SK-N-SH treated with all-trans-retinoic acid at 6 μM for 48 hours (cell line): ENCODE measurements at regions not wholly inside any gene's neighbourhood (a gene's known extent, or its start where the extent isn't known, plus 50 kb on each side); places are given as distances from the start of the nearest gene placed in this dataset.

ENCODE experiments used
- ATAC-seq: fragments of 200-7000 bp; cut with Tn5 transposase; 3 replicates; pipeline ENCODE4 v1.9.1; 2020; ENCODE audit warnings: mild to moderate bottlenecking, moderate library complexity
- ARNTL ChIP-seq: fragments of 450-650 bp; formaldehyde crosslinking; IDR thresholded peaks from 2 replicates; pipeline ENCODE4 v1.5.0; 2020; ENCODE audit warnings: low read depth, mild to moderate bottlenecking, moderate library complexity, borderline replicate concordance
- BACH2 ChIP-seq: fragments of 250-450 bp; sonication (Bioruptor Pico); IDR thresholded peaks from 2 replicates; pipeline ENCODE4 v1.9.0; 2021; ENCODE audit warnings: mild to moderate bottlenecking, borderline replicate concordance
- CSDC2 ChIP-seq: fragments of 250-450 bp; sonication (Bioruptor Pico); IDR thresholded peaks from 2 replicates; pipeline ENCODE4 v1.5.0; 2020; ENCODE audit warnings: mild to moderate bottlenecking, moderate library complexity
- CSRNP3 ChIP-seq: fragments of 250-450 bp; sonication (Bioruptor Pico); IDR thresholded peaks from 2 replicates; pipeline ENCODE4 v1.5.1; 2021; ENCODE audit warnings: mild to moderate bottlenecking, moderate library complexity
- ESRRG ChIP-seq: fragments of 250-450 bp; sonication (Bioruptor Pico); IDR thresholded peaks from 2 replicates; pipeline ENCODE4 v1.6.1; 2021; ENCODE audit warnings: mild to moderate bottlenecking
- GLIS3 ChIP-seq: fragments of 250-450 bp; sonication (Bioruptor Pico); IDR thresholded peaks from 2 replicates; pipeline ENCODE4 v1.5.0; 2020; ENCODE audit warnings: mild to moderate bottlenecking, moderate library complexity
- ISL1 ChIP-seq: fragments of 250-450 bp; sonication (Bioruptor Pico); IDR thresholded peaks from 2 replicates; pipeline ENCODE4 v2.1.2; 2022; ENCODE audit warnings: mild to moderate bottlenecking, moderate library complexity
- OSR1 ChIP-seq: fragments of 250-450 bp; sonication (Bioruptor Pico); IDR thresholded peaks from 2 replicates; pipeline ENCODE4 v1.8.0; 2022; ENCODE audit warnings: moderate library complexity, mild to moderate bottlenecking, inconsistent platforms
- RARB ChIP-seq: fragments of 250-450 bp; sonication (Bioruptor Pico); IDR thresholded peaks from 2 replicates; pipeline ENCODE4 v1.8.0; 2021; ENCODE audit warnings: mild to moderate bottlenecking, moderate library complexity
- SNAI2 ChIP-seq: fragments of 250-450 bp; sonication (Bioruptor Pico); IDR thresholded peaks from 2 replicates; pipeline ENCODE4 v1.5.0; 2020; ENCODE audit warnings: mild to moderate bottlenecking, moderate library complexity
- TCF4 ChIP-seq: fragments of 250-450 bp; sonication (Bioruptor Pico); IDR thresholded peaks from 2 replicates; pipeline ENCODE4 v1.8.0; 2021; ENCODE audit warnings: mild to moderate bottlenecking, moderate library complexity, borderline replicate concordance
- TOX ChIP-seq: fragments of 250-450 bp; sonication (Bioruptor Pico); IDR thresholded peaks from 2 replicates; pipeline ENCODE4 v1.8.0; 2021; ENCODE audit warnings: mild to moderate bottlenecking, moderate library complexity, borderline replicate concordance
- ZC3H10 ChIP-seq: fragments of 250-450 bp; sonication (Bioruptor Pico); IDR thresholded peaks from 2 replicates; pipeline ENCODE4 v1.5.1; 2021; ENCODE audit warnings: mild to moderate bottlenecking, moderate library complexity
- ZFP3 ChIP-seq: fragments of 250-450 bp; sonication (Bioruptor Pico); IDR thresholded peaks from 2 replicates; pipeline ENCODE4 v1.5.0; 2020; ENCODE audit warnings: mild to moderate bottlenecking, moderate library complexity
- ZFP30 ChIP-seq: fragments of 450-650 bp; formaldehyde crosslinking; IDR thresholded peaks from 2 replicates; pipeline ENCODE4 v1.5.0; 2022; ENCODE audit warnings: mild to moderate bottlenecking, moderate library complexity
- ZNF565 ChIP-seq: fragments of 450-650 bp; formaldehyde crosslinking; conservative IDR thresholded peaks from 2 replicates; pipeline ENCODE4 v1.5.0; 2020; ENCODE audit warnings: low read depth, mild to moderate bottlenecking, moderate library complexity
- ZNF70 ChIP-seq: fragments of 450-650 bp; formaldehyde crosslinking; IDR thresholded peaks from 2 replicates; pipeline ENCODE4 v1.5.0; 2020; ENCODE audit warnings: mild to moderate bottlenecking, moderate library complexity
- ZNF8 ChIP-seq: fragments of 450-650 bp; formaldehyde crosslinking; IDR thresholded peaks from 2 replicates; pipeline ENCODE4 v1.5.0; 2020; ENCODE audit warnings: mild to moderate bottlenecking, moderate library complexity
- TF ChIP-seq, protein P1 (sequence below): fragments of 250-450 bp; sonication (Bioruptor Pico); IDR thresholded peaks from 2 replicates; pipeline ENCODE4 v1.5.1; 2020; ENCODE audit warnings: low read depth, mild to moderate bottlenecking, moderate library complexity
- TF ChIP-seq, protein P2 (sequence below): fragments of 250-450 bp; sonication (Bioruptor Pico); IDR thresholded peaks from 2 replicates; pipeline ENCODE4 v1.5.0; 2020; ENCODE audit warnings: mild to moderate bottlenecking, moderate library complexity
- TF ChIP-seq, protein P3 (sequence below): fragments of 250-450 bp; sonication (Bioruptor Pico); IDR thresholded peaks from 2 replicates; pipeline ENCODE4 v1.8.0; 2020; ENCODE audit warnings: mild to moderate bottlenecking, moderate library complexity, borderline replicate concordance

GRCh38 chr10:20688797-20689544 is 208.1 kb downstream of the NEBL start:
- no peak for TF ChIP-seq TCF4
- TF ChIP-seq ZC3H10 (CRISPR knock-in tag): no peak
- TF ChIP-seq TOX (CRISPR knock-in tag): no peak
- TF ChIP-seq ZFP3 (CRISPR knock-in tag): no peak
- TF ChIP-seq, protein P1, sequence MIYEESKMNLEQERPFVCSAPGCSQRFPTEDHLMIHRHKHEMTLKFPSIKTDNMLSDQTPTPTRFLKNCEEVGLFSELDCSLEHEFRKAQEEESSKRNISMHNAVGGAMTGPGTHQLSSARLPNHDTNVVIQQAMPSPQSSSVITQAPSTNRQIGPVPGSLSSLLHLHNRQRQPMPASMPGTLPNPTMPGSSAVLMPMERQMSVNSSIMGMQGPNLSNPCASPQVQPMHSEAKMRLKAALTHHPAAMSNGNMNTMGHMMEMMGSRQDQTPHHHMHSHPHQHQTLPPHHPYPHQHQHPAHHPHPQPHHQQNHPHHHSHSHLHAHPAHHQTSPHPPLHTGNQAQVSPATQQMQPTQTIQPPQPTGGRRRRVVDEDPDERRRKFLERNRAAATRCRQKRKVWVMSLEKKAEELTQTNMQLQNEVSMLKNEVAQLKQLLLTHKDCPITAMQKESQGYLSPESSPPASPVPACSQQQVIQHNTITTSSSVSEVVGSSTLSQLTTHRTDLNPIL (CRISPR knock-in tag): no peak
- TF ChIP-seq CSRNP3 (CRISPR knock-in tag): no peak
- TF ChIP-seq ESRRG (CRISPR knock-in tag): no peak
- no peak for TF ChIP-seq ZNF565 (CRISPR knock-in tag)
- TF ChIP-seq RARB: no peak
- TF ChIP-seq ARNTL (CRISPR knock-in tag): no peak
- no peak for TF ChIP-seq CSDC2
- TF ChIP-seq ZNF8 (CRISPR knock-in tag): no peak
- no peak for TF ChIP-seq SNAI2 (CRISPR knock-in tag)
- no peak for TF ChIP-seq GLIS3 (CRISPR knock-in tag)
- no peak for TF ChIP-seq ZNF70 (CRISPR knock-in tag)
- TF ChIP-seq BACH2 (CRISPR knock-in tag): no peak
- TF ChIP-seq, protein P2, sequence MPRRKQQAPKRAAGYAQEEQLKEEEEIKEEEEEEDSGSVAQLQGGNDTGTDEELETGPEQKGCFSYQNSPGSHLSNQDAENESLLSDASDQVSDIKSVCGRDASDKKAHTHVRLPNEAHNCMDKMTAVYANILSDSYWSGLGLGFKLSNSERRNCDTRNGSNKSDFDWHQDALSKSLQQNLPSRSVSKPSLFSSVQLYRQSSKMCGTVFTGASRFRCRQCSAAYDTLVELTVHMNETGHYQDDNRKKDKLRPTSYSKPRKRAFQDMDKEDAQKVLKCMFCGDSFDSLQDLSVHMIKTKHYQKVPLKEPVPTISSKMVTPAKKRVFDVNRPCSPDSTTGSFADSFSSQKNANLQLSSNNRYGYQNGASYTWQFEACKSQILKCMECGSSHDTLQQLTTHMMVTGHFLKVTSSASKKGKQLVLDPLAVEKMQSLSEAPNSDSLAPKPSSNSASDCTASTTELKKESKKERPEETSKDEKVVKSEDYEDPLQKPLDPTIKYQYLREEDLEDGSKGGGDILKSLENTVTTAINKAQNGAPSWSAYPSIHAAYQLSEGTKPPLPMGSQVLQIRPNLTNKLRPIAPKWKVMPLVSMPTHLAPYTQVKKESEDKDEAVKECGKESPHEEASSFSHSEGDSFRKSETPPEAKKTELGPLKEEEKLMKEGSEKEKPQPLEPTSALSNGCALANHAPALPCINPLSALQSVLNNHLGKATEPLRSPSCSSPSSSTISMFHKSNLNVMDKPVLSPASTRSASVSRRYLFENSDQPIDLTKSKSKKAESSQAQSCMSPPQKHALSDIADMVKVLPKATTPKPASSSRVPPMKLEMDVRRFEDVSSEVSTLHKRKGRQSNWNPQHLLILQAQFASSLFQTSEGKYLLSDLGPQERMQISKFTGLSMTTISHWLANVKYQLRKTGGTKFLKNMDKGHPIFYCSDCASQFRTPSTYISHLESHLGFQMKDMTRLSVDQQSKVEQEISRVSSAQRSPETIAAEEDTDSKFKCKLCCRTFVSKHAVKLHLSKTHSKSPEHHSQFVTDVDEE: no peak
- TF ChIP-seq, protein P3, sequence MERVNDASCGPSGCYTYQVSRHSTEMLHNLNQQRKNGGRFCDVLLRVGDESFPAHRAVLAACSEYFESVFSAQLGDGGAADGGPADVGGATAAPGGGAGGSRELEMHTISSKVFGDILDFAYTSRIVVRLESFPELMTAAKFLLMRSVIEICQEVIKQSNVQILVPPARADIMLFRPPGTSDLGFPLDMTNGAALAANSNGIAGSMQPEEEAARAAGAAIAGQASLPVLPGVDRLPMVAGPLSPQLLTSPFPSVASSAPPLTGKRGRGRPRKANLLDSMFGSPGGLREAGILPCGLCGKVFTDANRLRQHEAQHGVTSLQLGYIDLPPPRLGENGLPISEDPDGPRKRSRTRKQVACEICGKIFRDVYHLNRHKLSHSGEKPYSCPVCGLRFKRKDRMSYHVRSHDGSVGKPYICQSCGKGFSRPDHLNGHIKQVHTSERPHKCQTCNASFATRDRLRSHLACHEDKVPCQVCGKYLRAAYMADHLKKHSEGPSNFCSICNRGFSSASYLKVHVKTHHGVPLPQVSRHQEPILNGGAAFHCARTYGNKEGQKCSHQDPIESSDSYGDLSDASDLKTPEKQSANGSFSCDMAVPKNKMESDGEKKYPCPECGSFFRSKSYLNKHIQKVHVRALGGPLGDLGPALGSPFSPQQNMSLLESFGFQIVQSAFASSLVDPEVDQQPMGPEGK: no peak
- TF ChIP-seq ZFP30 (CRISPR knock-in tag): no peak
- no peak for TF ChIP-seq ISL1 (CRISPR knock-in tag)
- ATAC-seq: no peak

DNA sequence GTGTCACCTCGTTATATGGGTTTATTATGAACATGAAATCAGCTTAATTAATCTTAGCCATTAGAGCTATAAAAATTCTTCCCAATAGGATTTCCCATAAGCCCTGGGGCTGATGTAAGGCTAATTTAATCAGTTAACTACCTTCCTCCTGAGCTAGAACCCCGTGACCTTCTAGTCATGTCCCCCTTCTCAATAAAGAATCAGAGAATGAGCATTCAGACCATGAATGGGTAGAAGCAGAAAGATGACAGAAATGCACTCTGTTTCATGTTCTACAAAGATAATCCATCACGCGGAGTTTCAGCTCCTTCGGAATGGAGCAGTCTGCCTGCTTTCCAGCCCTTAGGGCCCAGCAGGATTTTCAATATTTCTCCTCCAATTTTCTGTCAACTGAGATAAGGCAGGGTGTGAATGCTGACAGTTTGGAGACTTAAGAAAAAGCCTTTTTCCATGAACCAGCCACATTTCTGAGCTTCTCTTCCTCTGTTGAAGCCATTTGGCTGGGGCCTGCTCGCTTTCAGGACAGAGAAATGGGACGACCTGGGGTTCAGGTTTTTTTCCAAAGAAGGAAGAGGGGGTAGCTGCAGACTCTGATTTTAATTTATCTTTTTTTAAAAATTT is 211.0 kb downstream of the NEBL start:
- no peak for TF ChIP-seq OSR1 (CRISPR knock-in tag)
- TF ChIP-seq, protein P2: no peak
- no peak for TF ChIP-seq ESRRG (CRISPR knock-in tag)
- TF ChIP-seq CSDC2: no peak
- TF ChIP-seq RARB: no peak
- TF ChIP-seq ZNF8 (CRISPR knock-in tag): no peak
- no peak for TF ChIP-seq ZC3H10 (CRISPR knock-in tag)
- no peak for TF ChIP-seq TCF4
- no peak for TF ChIP-seq ZNF565 (CRISPR knock-in tag)
- no peak for TF ChIP-seq ZFP3 (CRISPR knock-in tag)
- TF ChIP-seq SNAI2 (CRISPR knock-in tag): no peak
- no peak for TF ChIP-seq BACH2 (CRISPR knock-in tag)
- ATAC-seq: no peak
